IgD-negative memory B cell (primary cell): ENCODE measurements at regions not wholly inside any gene's neighbourhood (a gene's known extent, or its start where the extent isn't known, plus 50 kb on each side); places are given as distances from the start of the nearest gene placed in this dataset.
"Not testable (repeated sequence)": the region's sequence is repeated elsewhere in the genome, so short reads cannot be mapped to it uniquely, and the experiment has no call there.

ENCODE experiments used
- H3K27ac Mint-ChIP-seq, 3 donors: one replicate each; pipeline ENCODE4 v1.8.0; 2020 to 2022; ENCODE audit warnings: mild to moderate bottlenecking in 3 of 3, mixed read lengths in 3 of 3, moderate library complexity in 1 of 3
- H3K27me3 Mint-ChIP-seq: one replicate; pipeline ENCODE4 v1.8.0; 2021; ENCODE audit warnings: mixed read lengths
- H3K36me3 Mint-ChIP-seq: one replicate; pipeline ENCODE4 v1.8.0; 2020; ENCODE audit warnings: mild to moderate bottlenecking, mixed read lengths
- H3K4me1 Mint-ChIP-seq, 3 donors: one replicate each; pipeline ENCODE4 v1.8.0; 2020 to 2022; ENCODE audit warnings: mixed read lengths in 3 of 3, mild to moderate bottlenecking in 1 of 3
- H3K4me3 Mint-ChIP-seq, 4 donors: one replicate each; pipeline ENCODE4 v1.8.0; 2020 to 2022; ENCODE audit warnings: mild to moderate bottlenecking in 4 of 4, mixed read lengths in 4 of 4, moderate library complexity in 3 of 4
- H3K9me3 Mint-ChIP-seq, 3 donors: one replicate each; pipeline ENCODE4 v1.8.0; 2020 to 2021; ENCODE audit warnings: mixed read lengths in 3 of 3, mild to moderate bottlenecking in 1 of 3

GRCh38 chr15:96182736-96183513, 147.6 kb upstream of the NR2F2 start:
- H3K36me3 Mint-ChIP-seq: no peaks in the 10 kb centered on the region
- H3K9me3 Mint-ChIP-seq: peaks cover 0 to 2% (median 0%) of the 10 kb centered on the region in 3 donors
- no peak overlapping the region for H3K4me3 Mint-ChIP-seq
- H3K27me3 Mint-ChIP-seq: no peaks in the 10 kb centered on the region
- no peaks in the 10 kb centered on the region for H3K4me1 Mint-ChIP-seq
- no peak overlapping the region for H3K27ac Mint-ChIP-seq

DNA sequence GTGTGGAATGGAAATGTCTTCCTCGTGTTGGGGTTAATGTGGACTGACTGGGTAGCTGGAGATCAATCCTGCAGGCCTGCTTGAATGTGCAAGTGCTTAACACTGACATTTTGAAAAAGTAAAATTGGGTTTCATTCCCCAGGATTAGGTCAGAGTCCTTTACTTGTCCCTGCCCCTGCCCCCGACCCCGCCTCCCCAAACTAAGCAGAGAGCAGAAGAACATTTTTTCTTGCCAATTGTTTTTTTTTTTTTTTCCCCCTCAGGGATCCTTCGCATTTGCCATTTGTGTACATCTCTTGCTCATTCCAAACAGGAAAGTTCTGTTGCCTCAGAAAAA, 147.0 kb upstream of the NR2F2 start:
- H3K27me3 Mint-ChIP-seq: no peaks in the 10 kb centered on the region
- no peaks in the 10 kb centered on the region for H3K36me3 Mint-ChIP-seq
- H3K4me3 Mint-ChIP-seq: no peak overlapping the region
- no peaks in the 10 kb centered on the region for H3K4me1 Mint-ChIP-seq
- peaks cover 0 to 2% (median 0%) of the 10 kb centered on the region in 3 donors for H3K9me3 Mint-ChIP-seq
- H3K27ac Mint-ChIP-seq: no peak overlapping the region

DNA sequence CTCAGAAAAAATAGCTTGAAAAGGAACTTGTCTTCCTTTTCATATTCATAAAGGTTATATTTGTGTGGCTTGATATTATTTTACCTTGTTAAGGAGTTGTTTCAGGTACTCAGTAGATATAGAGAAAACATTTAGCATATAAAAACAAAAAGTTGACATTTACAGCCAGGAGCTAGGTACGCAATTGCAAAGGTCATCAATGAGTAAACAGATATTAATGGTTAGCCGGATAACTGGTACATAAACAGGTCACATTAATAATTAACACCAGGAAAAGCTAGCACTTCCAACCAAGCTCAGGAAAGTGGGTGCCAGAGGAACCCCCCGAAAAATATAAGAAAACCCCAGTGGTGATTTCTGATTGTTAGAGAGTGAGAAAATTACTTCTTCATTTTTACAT, 146.6 kb upstream of the NR2F2 start:
- Mint-ChIP-seq H3K27ac (no peak overlapping the region), H3K4me1 (no peaks in the 10 kb centered on the region), H3K36me3 (no peaks in the 10 kb centered on the region), H3K27me3 (no peaks in the 10 kb centered on the region), H3K9me3 (peaks cover 0 to 2% (median 0%) of the 10 kb centered on the region in 3 donors), H3K4me3 (no peak overlapping the region)

DNA sequence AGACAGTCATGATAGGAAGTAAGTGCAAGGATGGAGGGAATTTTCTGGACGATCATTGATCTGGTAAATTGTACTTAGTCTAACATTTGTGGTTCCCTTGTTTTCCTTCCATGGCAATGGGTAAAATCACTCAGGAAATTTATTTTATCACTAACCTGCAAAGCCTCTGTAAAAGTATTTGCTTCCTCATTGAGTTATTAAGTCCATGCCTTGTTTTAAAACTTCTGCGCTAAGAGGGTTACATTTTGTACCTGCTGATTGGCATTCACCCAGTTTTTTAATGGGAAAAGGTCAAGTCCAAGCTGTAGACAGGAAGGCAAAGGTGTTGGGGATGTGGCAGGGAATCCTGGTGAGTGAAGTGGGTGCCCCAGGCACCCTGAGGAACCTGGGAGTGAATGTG, 146.2 kb upstream of the NR2F2 start:
- Mint-ChIP-seq H3K9me3 (peaks cover 0 to 2% (median 0%) of the 10 kb centered on the region in 3 donors), H3K27ac (peak overlapping the region in 1 of 3 donors; percentile 49), H3K36me3 (no peaks in the 10 kb centered on the region), H3K4me1 (no peaks in the 10 kb centered on the region), H3K4me3 (no peak overlapping the region), H3K27me3 (no peaks in the 10 kb centered on the region)

- no peak overlapping the region for H3K4me3 Mint-ChIP-seq
- no peaks in the 10 kb centered on the region for H3K36me3 Mint-ChIP-seq
- no peak overlapping the region for H3K27ac Mint-ChIP-seq
- H3K4me1 Mint-ChIP-seq: no peaks in the 10 kb centered on the region
- H3K9me3 Mint-ChIP-seq: peaks cover 0 to 2% (median 0%) of the 10 kb centered on the region in 3 donors
- H3K27me3 Mint-ChIP-seq: no peaks in the 10 kb centered on the region
Measured at GRCh38 chr15:96186105-96186504, 144.4 kb upstream of the NR2F2 start.

DNA sequence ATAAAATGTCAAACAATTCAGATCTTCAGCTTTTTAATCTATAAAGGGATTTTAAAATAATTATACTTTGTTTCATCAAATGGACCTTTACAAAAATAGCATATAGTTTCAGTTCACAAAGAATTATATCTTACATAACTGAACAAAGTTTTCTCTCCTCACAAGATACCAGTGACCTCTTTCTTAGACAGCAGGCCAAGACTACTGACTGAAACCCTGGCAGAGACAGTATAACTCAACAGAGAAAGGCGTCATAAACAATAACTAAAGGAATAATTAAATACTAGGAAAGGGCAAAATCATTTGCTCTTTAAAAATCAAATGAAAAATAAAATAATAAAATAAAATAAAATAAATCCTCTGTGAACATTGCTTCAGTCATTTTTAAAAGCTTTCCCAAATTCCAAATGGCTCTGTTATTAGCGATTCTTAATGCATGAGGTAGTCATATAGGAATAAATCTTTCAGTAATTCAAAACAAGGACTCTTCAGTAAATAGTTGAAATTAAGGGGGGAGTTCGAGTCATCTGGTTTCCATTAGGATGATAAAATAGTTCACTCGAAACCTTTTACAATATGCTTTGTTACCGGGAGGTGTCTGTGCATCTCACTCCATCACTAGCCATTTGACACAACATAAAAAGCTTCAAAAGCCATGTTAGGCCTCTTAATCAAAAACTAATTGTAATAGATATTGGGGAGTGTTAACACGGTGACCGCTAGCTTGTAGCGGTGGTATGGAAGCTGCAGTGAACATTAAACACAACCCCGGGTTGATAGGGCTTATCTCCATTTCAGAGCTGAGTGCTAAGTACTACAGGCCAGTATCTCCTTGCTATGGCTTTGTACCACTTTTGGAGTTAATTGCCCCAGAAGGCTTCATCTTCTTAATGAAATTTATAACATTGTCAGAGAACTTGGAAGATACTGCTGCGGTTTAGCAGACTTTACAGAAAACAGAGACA, 142.9 kb upstream of the NR2F2 start:
- Mint-ChIP-seq H3K27me3 (no peaks in the 10 kb centered on the region), H3K9me3 (peaks cover 0 to 3% (median 3%) of the 10 kb centered on the region in 3 donors), H3K4me1 (no peaks in the 10 kb centered on the region), H3K27ac (no peak overlapping the region), H3K4me3 (no peak overlapping the region), H3K36me3 (no peaks in the 10 kb centered on the region)

DNA sequence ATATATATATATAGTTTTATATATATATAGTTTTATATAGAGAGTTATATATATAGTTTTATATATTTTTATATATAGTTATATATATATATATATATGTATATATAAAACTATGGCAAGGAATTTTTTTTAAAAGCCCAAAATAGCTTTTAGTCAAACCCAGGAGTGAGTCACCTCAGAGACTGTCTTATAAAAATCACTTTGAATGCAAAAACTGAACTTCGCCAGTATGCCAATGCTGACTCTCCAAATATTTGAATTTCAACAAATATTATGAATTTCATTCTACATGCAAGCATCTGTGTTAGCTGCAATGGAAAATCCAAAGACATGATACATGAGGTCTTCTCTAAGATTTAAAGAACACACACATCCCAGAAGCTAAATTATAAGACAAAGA, 132.8 kb upstream of the NR2F2 start:
- no peak overlapping the region for H3K27ac Mint-ChIP-seq
- H3K36me3 Mint-ChIP-seq: no peaks in the 10 kb centered on the region
- H3K4me1 Mint-ChIP-seq: no peaks in the 10 kb centered on the region
- H3K9me3 Mint-ChIP-seq: peaks cover 5 to 15% (median 7%) of the 10 kb centered on the region in 3 donors
- no peaks in the 10 kb centered on the region for H3K27me3 Mint-ChIP-seq
- no peak overlapping the region for H3K4me3 Mint-ChIP-seq

GRCh38 chr15:96199111-96199510, 131.4 kb upstream of the NR2F2 start:
- H3K4me1 Mint-ChIP-seq: no peaks in the 10 kb centered on the region
- peaks cover 5 to 17% (median 7%) of the 10 kb centered on the region in 3 donors for H3K9me3 Mint-ChIP-seq
- no peaks in the 10 kb centered on the region for H3K36me3 Mint-ChIP-seq

GRCh38 chr15:96200357-96200967, 130.0 kb upstream of the NR2F2 start:
- Mint-ChIP-seq H3K27ac (peak overlapping the region in 1 of 3 donors; percentile 27), H3K4me1 (no peaks in the 10 kb centered on the region), H3K27me3 (no peaks in the 10 kb centered on the region), H3K9me3 (peaks cover 5 to 16% (median 7%) of the 10 kb centered on the region in 3 donors), H3K4me3 (no peak overlapping the region), H3K36me3 (no peaks in the 10 kb centered on the region)

More at GRCh38 chr15:96199111-96199510, 131.4 kb upstream of the NR2F2 start:
- no peaks in the 10 kb centered on the region for H3K27me3 Mint-ChIP-seq
- no peak overlapping the region for H3K27ac Mint-ChIP-seq
- no peak overlapping the region for H3K4me3 Mint-ChIP-seq

DNA sequence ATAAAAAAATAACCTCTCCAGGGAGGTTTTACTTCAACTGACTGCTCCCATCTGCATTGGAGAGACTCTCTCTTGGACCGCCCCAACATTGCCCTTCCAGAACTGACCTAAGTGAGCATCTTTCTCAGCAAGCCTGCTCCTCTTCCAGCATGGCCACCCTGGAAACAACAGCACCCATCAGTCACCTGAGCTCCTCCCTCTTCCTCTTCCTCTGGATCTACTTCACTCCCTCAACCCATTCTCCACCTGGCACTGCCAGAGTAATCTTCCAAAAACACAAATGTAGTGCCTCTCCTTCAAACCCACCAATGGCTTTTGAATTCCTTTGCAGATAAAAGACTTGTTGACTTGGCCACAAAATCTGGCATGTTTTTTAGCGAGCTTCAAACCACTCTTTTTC, 128.8 kb upstream of the NR2F2 start:
- Mint-ChIP-seq H3K9me3 (peaks cover 5 to 16% (median 9%) of the 10 kb centered on the region in 3 donors), H3K27me3 (no peaks in the 10 kb centered on the region), H3K4me1 (no peaks in the 10 kb centered on the region), H3K4me3 (no peak overlapping the region), H3K36me3 (no peaks in the 10 kb centered on the region), H3K27ac (no peak overlapping the region)

DNA sequence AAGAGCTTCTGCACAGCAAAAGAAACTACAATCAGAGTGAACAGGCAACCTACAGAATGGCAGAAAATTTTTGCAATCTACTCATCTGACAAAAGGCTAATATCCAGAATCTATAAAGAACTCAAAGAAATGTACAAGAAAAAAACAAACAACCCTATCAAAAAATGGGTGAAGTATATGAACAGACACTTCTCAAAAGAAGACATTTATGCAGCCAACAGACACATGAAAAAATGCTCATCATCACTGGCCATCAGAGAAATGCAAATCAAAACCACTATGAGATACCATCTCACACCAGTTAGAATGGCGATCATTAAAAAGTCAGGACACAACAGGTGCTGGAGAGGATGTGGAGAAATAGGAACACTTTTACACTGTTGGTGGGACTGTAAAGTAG, 124.9 kb upstream of the NR2F2 start:
- not testable (repeated sequence) for H3K4me3 Mint-ChIP-seq, H3K36me3 Mint-ChIP-seq, H3K27ac Mint-ChIP-seq, H3K27me3 Mint-ChIP-seq, H3K4me1 Mint-ChIP-seq
- H3K9me3 Mint-ChIP-seq: peaks cover 7 to 10% (median 7%) of the 10 kb centered on the region in 3 donors

- Mint-ChIP-seq H3K36me3 (no peaks in the 10 kb centered on the region), H3K4me1 (no peaks in the 10 kb centered on the region), H3K9me3 (peaks cover 2 to 8% (median 3%) of the 10 kb centered on the region in 3 donors), H3K27me3 (no peaks in the 10 kb centered on the region), H3K4me3 (no peak overlapping the region), H3K27ac (no peak overlapping the region)
Measured at GRCh38 chr15:96207377-96208006, 123.0 kb upstream of the NR2F2 start.

- no peak overlapping the region for H3K27ac Mint-ChIP-seq
- peaks cover 2 to 5% (median 3%) of the 10 kb centered on the region in 3 donors for H3K9me3 Mint-ChIP-seq
- H3K4me3 Mint-ChIP-seq: no peak overlapping the region
- H3K4me1 Mint-ChIP-seq: no peaks in the 10 kb centered on the region
- H3K27me3 Mint-ChIP-seq: no peaks in the 10 kb centered on the region
- H3K36me3 Mint-ChIP-seq: no peaks in the 10 kb centered on the region
Measured at GRCh38 chr15:96209285-96209735, 121.2 kb upstream of the NR2F2 start.

- Mint-ChIP-seq H3K4me3 (no peak overlapping the region), H3K27ac (no peak overlapping the region), H3K36me3 (no peaks in the 10 kb centered on the region), H3K4me1 (no peaks in the 10 kb centered on the region), H3K27me3 (no peaks in the 10 kb centered on the region), H3K9me3 (peaks cover 4 to 5% (median 4%) of the 10 kb centered on the region in 3 donors)
Measured at GRCh38 chr15:96213045-96213444, 117.5 kb upstream of the NR2F2 start.

DNA sequence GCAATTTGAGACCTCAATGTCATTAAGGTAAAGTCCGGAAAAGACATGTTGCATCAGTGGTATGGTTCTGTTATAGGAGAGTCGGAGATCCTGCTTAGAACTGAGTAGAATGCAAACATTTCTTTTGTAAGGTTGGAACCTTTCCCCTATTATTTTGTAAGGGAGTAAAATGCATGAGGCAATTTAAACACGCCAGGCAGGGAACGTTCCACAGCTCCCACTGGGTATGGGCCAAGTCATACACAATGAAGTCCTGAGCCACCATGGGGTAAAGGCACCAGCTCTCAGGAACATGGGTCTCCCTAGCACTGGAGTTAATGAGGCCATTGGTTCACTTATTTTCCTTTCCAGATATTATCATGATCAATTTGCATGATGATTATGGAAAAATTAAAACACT, 116.6 kb upstream of the NR2F2 start:
- Mint-ChIP-seq H3K4me1 (no peaks in the 10 kb centered on the region), H3K4me3 (no peak overlapping the region), H3K36me3 (no peaks in the 10 kb centered on the region), H3K27me3 (no peaks in the 10 kb centered on the region), H3K27ac (no peak overlapping the region), H3K9me3 (peaks cover 4 to 5% (median 5%) of the 10 kb centered on the region in 3 donors)
